HepG2 (cell line): ENCODE measurements at regions not wholly inside any gene's neighbourhood (a gene's known extent, or its start where the extent isn't known, plus 50 kb on each side); places are given as distances from the start of the nearest gene placed in this dataset.

Experiments used
- ATAC-seq: fragments of 200-7000 bp; cut with Tn5 transposase; 3 replicates; pipeline ENCODE4 v1.9.1; 2020; ENCODE audit warnings: mild to moderate bottlenecking, moderate library complexity
- BruUV-seq: library from RNA; stranded (reverse); fragments of 400-500 nt; replicated peaks from 2 replicates; lab custom pipeline; 2021; lab: Mats Ljungman, UMichigan
- CTCF ChIA-PET: fragments of 300-600 bp; formaldehyde crosslinking; extraction: SDS; loops from one replicate; lab custom pipeline; 2021; ENCODE audit warnings: low total read pairs, inconsistent platforms, low intra/inter-chr PET ratio; lab: Yijun Ruan, JAX
- POLR2A ChIA-PET: fragments of 350-600 bp; sonication (Branson Sonifier 250); formaldehyde crosslinking; loops from one replicate; lab custom pipeline; 2020; ENCODE audit warnings: antibody characterized with exemption, inconsistent platforms; lab: Yijun Ruan, JAX
- DNase-seq: peaks from one replicate; pipeline ENCODE4 v3.0.0-alpha.2; 2015; ENCODE audit warnings: low spot score
- FAIRE-seq: peaks from 3 replicates; lab custom pipeline; 2011; peaks lifted over from hg19 to GRCh38; lab: Jason Lieb, UNC
- H2AFZ ChIP-seq: one replicate; pipeline ENCODE4 v1.6.1; 2011; ENCODE audit warnings: low read length, inconsistent platforms
- H3K27ac ChIP-seq: fragments of 300-600 bp; 3 replicates; pipeline ENCODE4 v1.8.0; 2011; ENCODE audit warnings: mixed run types, mild to moderate bottlenecking, mixed read lengths, low read length, inconsistent platforms; ENCODE audit not compliant: insufficient read depth; ENCODE audit errors: extremely low read length
- H3K27me3 ChIP-seq, 2 experiments: fragments of 200-600 bp in 1 of 2; 2 replicates in 1 of 2; 3 replicates in 1 of 2; pipeline versions ENCODE4 v1.6.0 to v1.8.0; 2011; ENCODE audit warnings: low read length in 2 of 2, mild to moderate bottlenecking in 2 of 2, moderate library complexity in 2 of 2, inconsistent platforms in 1 of 2; ENCODE audit not compliant: insufficient read depth in 2 of 2, control insufficient read depth in 1 of 2
- H3K36me3 ChIP-seq, 2 experiments: fragments of 200-600 bp in 1 of 2; replicated peaks in 1 of 2; 2 replicates in 1 of 2; 3 replicates in 1 of 2; pipeline versions ENCODE4 v1.5.1 to v1.8.0; 2011; ENCODE audit warnings: low read length in 2 of 2, inconsistent platforms in 1 of 2; ENCODE audit not compliant: insufficient read depth in 2 of 2, control insufficient read depth in 1 of 2
- H3K4me1 ChIP-seq: 2 replicates; pipeline ENCODE4 v1.5.1; 2012; ENCODE audit warnings: low read length, inconsistent platforms; ENCODE audit not compliant: insufficient read depth
- H3K4me2 ChIP-seq: 2 replicates; pipeline ENCODE4 v1.6.0; 2011; ENCODE audit warnings: low read depth, low read length, inconsistent platforms
- H3K4me3 ChIP-seq, 3 experiments: fragments of 200-600 bp in 1 of 3; sonication (generic), shearing (Covaris generic) in 1 of 3; replicated peaks in 1 of 3; 2 replicates each; pipeline ENCODE4 v1.5.1; 2011 to 2016; ENCODE audit warnings: low read length in 3 of 3, inconsistent platforms in 2 of 3, low read depth in 2 of 3, mild to moderate bottlenecking in 2 of 3, control low read depth in 1 of 3, mixed read lengths in 1 of 3; ENCODE audit not compliant: insufficient read depth in 1 of 3
- H3K79me2 ChIP-seq: one replicate; pipeline ENCODE4 v1.6.1; 2011; ENCODE audit warnings: low read length, inconsistent platforms; ENCODE audit not compliant: insufficient read depth
- H3K9ac ChIP-seq: 2 replicates; pipeline ENCODE4 v1.6.0; 2011; ENCODE audit warnings: mild to moderate bottlenecking, low read depth, low read length, inconsistent platforms; ENCODE audit not compliant: insufficient read depth
- H3K9me3 ChIP-seq: 2 replicates; pipeline ENCODE4 v1.5.1; 2012; ENCODE audit warnings: mild to moderate bottlenecking, low read length
- H4K20me1 ChIP-seq: 2 replicates; pipeline ENCODE4 v1.6.0; 2011; ENCODE audit warnings: inconsistent platforms, mild to moderate bottlenecking, low read length, moderate library complexity; ENCODE audit not compliant: insufficient read depth
- ARID2 ChIP-seq: sonication (generic); formaldehyde crosslinking; IDR thresholded peaks from 2 replicates; pipeline ENCODE4 v1.8.1; 2022; ENCODE audit warnings: mild to moderate bottlenecking, missing genetic modification reagents, borderline replicate concordance
- ARID3A ChIP-seq: IDR thresholded peaks from 2 replicates; pipeline ENCODE4 v1.6.1; 2012; ENCODE audit warnings: low read depth, low read length, improper control_type of control experiment
- ARID4A ChIP-seq: sonication (generic); formaldehyde crosslinking; IDR thresholded peaks from 2 replicates; pipeline ENCODE4 v1.5.0; 2020; ENCODE audit warnings: mild to moderate bottlenecking, missing genetic modification reagents, borderline replicate concordance
- PAF1 ChIP-seq: IDR thresholded peaks from 2 replicates; pipeline ENCODE4 v1.6.1; 2016; ENCODE audit warnings: missing genetic modification reagents, missing compliant biosample characterization
- PAXIP1 ChIP-seq: sonication (generic); formaldehyde crosslinking; conservative IDR thresholded peaks from 2 replicates; pipeline ENCODE4 v1.4.0; 2020; ENCODE audit warnings: mild to moderate bottlenecking, missing genetic modification reagents, moderate library complexity
- PRPF4 ChIP-seq: fragments of 200-400 bp; formaldehyde crosslinking; IDR thresholded peaks from 2 replicates; pipeline ENCODE4 v1.6.1; 2016; ENCODE audit warnings: low read length, low read depth; ENCODE audit not compliant: poor library complexity, severe bottlenecking
- RFX3 ChIP-seq: IDR thresholded peaks from 2 replicates; pipeline ENCODE4 v1.6.1; 2016; ENCODE audit warnings: missing biosample characterization, missing genetic modification reagents
- RORA ChIP-seq: sonication (generic); formaldehyde crosslinking; IDR thresholded peaks from 2 replicates; pipeline ENCODE4 v1.5.0; 2020; ENCODE audit warnings: mild to moderate bottlenecking, missing genetic modification reagents, moderate library complexity
- RXRA ChIP-seq: sonication (generic); formaldehyde crosslinking; IDR thresholded peaks from 2 replicates; pipeline ENCODE4 v1.5.1; 2020; ENCODE audit warnings: missing genetic modification reagents
- STAT5B ChIP-seq: sonication (generic); formaldehyde crosslinking; IDR thresholded peaks from 2 replicates; pipeline ENCODE4 v1.4.0; 2020; ENCODE audit warnings: missing genetic modification reagents
- TSC22D2 ChIP-seq: sonication (generic); formaldehyde crosslinking; IDR thresholded peaks from 2 replicates; pipeline ENCODE4 v1.5.1; 2020; ENCODE audit warnings: missing genetic modification reagents, mild to moderate bottlenecking, borderline replicate concordance
- ZMYM2 ChIP-seq: sonication (generic); formaldehyde crosslinking; IDR thresholded peaks from 2 replicates; pipeline ENCODE4 v1.8.0; 2022; ENCODE audit warnings: mild to moderate bottlenecking, missing genetic modification reagents
- ZNF629 ChIP-seq: sonication (generic); formaldehyde crosslinking; conservative IDR thresholded peaks from 2 replicates; pipeline ENCODE4 v1.5.0; 2020; ENCODE audit warnings: missing genetic modification reagents
- ZNF740 ChIP-seq: sonication (generic); formaldehyde crosslinking; IDR thresholded peaks from 2 replicates; pipeline ENCODE4 v1.4.0; 2020; ENCODE audit warnings: missing genetic modification reagents
- ZNF841 ChIP-seq: sonication (generic); formaldehyde crosslinking; IDR thresholded peaks from 2 replicates; pipeline ENCODE4 v1.8.1; 2023; ENCODE audit warnings: missing genetic modification reagents, borderline replicate concordance
- ZSCAN21 ChIP-seq: sonication (generic); formaldehyde crosslinking; IDR thresholded peaks from 2 replicates; pipeline ENCODE4 v1.8.0; 2022; ENCODE audit warnings: mild to moderate bottlenecking, missing genetic modification reagents, moderate library complexity, borderline replicate concordance
- WGBS: methylation state at CpG from one replicate; pipeline ENCODE4 v1.1.6; 2017; ENCODE audit warnings: low lambda C conversion rate; 5-methylcytosine and 5-hydroxymethylcytosine counted together
- in situ Hi-C: cut with HindIII; loops from 2 replicates; pipeline ENCODE4 v1.10.0; 2017; ENCODE audit warnings: low pct_unique_long_range_greater_than_20kb; ENCODE audit not compliant: extremely low pct_ligation_motif_present
- intact Hi-C: fragments of 100-400 bp; cut with micrococcal nuclease; formaldehyde crosslinking; loops from one replicate; pipeline ENCODE4 v1.10.0; 2022; ENCODE audit not compliant: unreplicated experiment

GRCh38 chr6:26250698-26251044 is 114.3 kb upstream of the BTN3A2 start:
- CTCF ChIA-PET = no interaction called here
- in situ Hi-C loops = no loop called here
- intact Hi-C loops = no loop called here
- H3K4me2 ChIP-seq = peak overlapping the region; percentile 97
- peaks cover 2 to 37% of the 10 kb centered on the region in 2 experiments; a peak in 3 of 5 replicates for H3K27me3 ChIP-seq
- H3K79me2 ChIP-seq = no peaks in the 10 kb centered on the region
- WGBS = 11% methylated on average over 9 of the region's 9 CpGs
- peak overlapping the region; percentile 52 for H3K27ac ChIP-seq
- ATAC-seq = no peak
- POLR2A ChIA-PET = interaction anchor here (0.8 to 2.5 kb wide), 14 partner anchors 9 to 126 kb away, joined by 3 to 20 read pairs (median 5); a partner anchor contains a TSS
- H4K20me1 ChIP-seq = no peaks in the 10 kb centered on the region
- H3K36me3 ChIP-seq = no peaks in the 10 kb centered on the region
- BruUV-seq = no TSS peak
- no peak for FAIRE-seq
- no peak for DNase-seq
- H3K4me1 ChIP-seq = peaks cover 46% of the 10 kb centered on the region
- H3K4me3 ChIP-seq = peak overlapping the region; percentile 55 to 80 (median 60)
- peak overlapping the region; percentile 54 for H3K9ac ChIP-seq
- no peaks in the 10 kb centered on the region for H3K9me3 ChIP-seq
- peak overlapping the region; percentile 74 for H2AFZ ChIP-seq
- no peak for TF ChIP-seq RXRA (CRISPR knock-in tag)
- no peak for TF ChIP-seq PRPF4
- no peak for TF ChIP-seq RFX3 (CRISPR knock-in tag)
- no peak for TF ChIP-seq ZNF740
- TF ChIP-seq RORA = no peak
- TF ChIP-seq PAF1 (CRISPR knock-in tag) = no peak
- TF ChIP-seq ARID2 = peak; percentile 48; the same call in 1 of the 2 replicates
- TF ChIP-seq TSC22D2 (CRISPR knock-in tag) = no peak
- TF ChIP-seq ARID4A (CRISPR knock-in tag) = peak; percentile 38; the same call in 1 of the 2 replicates
- TF ChIP-seq ZNF629 (CRISPR knock-in tag) = no peak
- 0 out of 2 replicates have a peak, but pooled peaks have one; percentile 11 for TF ChIP-seq ARID3A
- no peak for TF ChIP-seq ZSCAN21 (CRISPR knock-in tag)
- TF ChIP-seq ZMYM2 (CRISPR knock-in tag) = no peak
- TF ChIP-seq STAT5B (CRISPR knock-in tag) = no peak
- no peak for TF ChIP-seq ZNF841 (CRISPR knock-in tag)
- no peak for TF ChIP-seq PAXIP1 (CRISPR knock-in tag)
